ENCODE measurements at regions not wholly inside any gene's neighbourhood (a gene's known extent, or its start where the extent isn't known, plus 50 kb on each side); places are given as distances from the start of the nearest gene placed in this dataset.

- DNase-seq = no peak
- H3K27ac ChIP-seq = no peak overlapping the region
Observed at GRCh38 chr9:126233175-126233574, 93.5 kb upstream of the MVB12B start.

GRCh38 chr9:126233913-126234525 lies 92.6 kb upstream of the MVB12B start:
- DNase-seq = peak in 1 of 3 donors; percentile 37
- no peaks in the 10 kb centered on the region for H3K4me1 ChIP-seq
- H3K27ac ChIP-seq = no peak overlapping the region
- TF ChIP-seq CTCF (IDR thresholded peaks at IDR 0.05) (no peak), POLR2A (IDR thresholded peaks at IDR 0.05) (no peak)
- no peaks in the 10 kb centered on the region for H3K27me3 ChIP-seq
- no peak overlapping the region for H3K4me3 ChIP-seq
- H3K36me3 ChIP-seq = no peaks in the 10 kb centered on the region
- no peaks in the 10 kb centered on the region for H3K9me3 ChIP-seq

More at GRCh38 chr9:126233175-126233574, 93.5 kb upstream of the MVB12B start:
- H3K27me3 ChIP-seq = no peaks in the 10 kb centered on the region
- H3K4me3 ChIP-seq = no peak overlapping the region
- no peaks in the 10 kb centered on the region for H3K4me1 ChIP-seq
- TF ChIP-seq POLR2A (IDR thresholded peaks at IDR 0.05) = no peak
- TF ChIP-seq CTCF (IDR thresholded peaks at IDR 0.05) = no peak
- no peaks in the 10 kb centered on the region for H3K9me3 ChIP-seq
- H3K36me3 ChIP-seq = no peaks in the 10 kb centered on the region

GRCh38 chr9:126234681-126235335 lies 91.8 kb upstream of the MVB12B start:
- Histone ChIP-seq H3K9me3 (no peaks in the 10 kb centered on the region), H3K4me3 (no peak overlapping the region), H3K27me3 (no peaks in the 10 kb centered on the region), H3K27ac (no peak overlapping the region), H3K36me3 (no peaks in the 10 kb centered on the region), H3K4me1 (no peaks in the 10 kb centered on the region)
- no peak for DNase-seq
- no peak for TF ChIP-seq CTCF (IDR thresholded peaks at IDR 0.05)
- TF ChIP-seq POLR2A (IDR thresholded peaks at IDR 0.05) = no peak

- no peaks in the 10 kb centered on the region for H3K36me3 ChIP-seq
- no peak overlapping the region for H3K27ac ChIP-seq
- no peak for DNase-seq
- no peaks in the 10 kb centered on the region for H3K4me1 ChIP-seq
- no peaks in the 10 kb centered on the region for H3K9me3 ChIP-seq
- no peak overlapping the region for H3K4me3 ChIP-seq
- TF ChIP-seq CTCF (IDR thresholded peaks at IDR 0.05) (no peak), POLR2A (IDR thresholded peaks at IDR 0.05) (no peak)
- H3K27me3 ChIP-seq = no peaks in the 10 kb centered on the region
Observed at GRCh38 chr9:126235336-126236243, 91.0 kb upstream of the MVB12B start.

GRCh38 chr9:126236273-126236672 lies 90.4 kb upstream of the MVB12B start:
- DNase-seq = no peak
- H3K27ac ChIP-seq = no peak overlapping the region
- no peaks in the 10 kb centered on the region for H3K27me3 ChIP-seq
- H3K36me3 ChIP-seq = no peaks in the 10 kb centered on the region
- H3K4me1 ChIP-seq = no peaks in the 10 kb centered on the region
- no peak overlapping the region for H3K4me3 ChIP-seq
- TF ChIP-seq POLR2A (IDR thresholded peaks at IDR 0.05) (no peak), CTCF (IDR thresholded peaks at IDR 0.05) (no peak)
- H3K9me3 ChIP-seq = no peaks in the 10 kb centered on the region

Data from Peyer's patch (tissue), 4 donors.